ENCODE measurements at regions not wholly inside any gene's neighbourhood (a gene's known extent, or its start where the extent isn't known, plus 50 kb on each side); places are given as distances from the start of the nearest gene placed in this dataset.

GRCh38 chr6:14790976-14791375 lies 454.9 kb upstream of the JARID2 start:
- ATAC-seq: no peak

More at GRCh38 chr6:14790976-14791375, 454.9 kb upstream of the JARID2 start:
- Mint-ChIP-seq H3K4me1 (peaks cover 60% of the 10 kb centered on the region), H3K27ac (no peak overlapping the region), H3K4me3 (no peak overlapping the region), H3K9me3 (peaks cover 3% of the 10 kb centered on the region; the same call in 1 of the 2 replicates), H3K36me3 (no peaks in the 10 kb centered on the region), H3K27me3 (ENCODE audit: low read depth) (no peaks in the 10 kb centered on the region)
- CTCF ChIA-PET: no interaction called here
- POLR2A ChIA-PET: no interaction called here
- no peak for TF ChIP-seq ZNF532 (CRISPR knock-in tag; IDR thresholded peaks at IDR 0.05; ENCODE audit: borderline replicate concordance)
- TF ChIP-seq ATF1 (CRISPR knock-in tag; IDR thresholded peaks at IDR 0.05): no peak
- TF ChIP-seq ZNF396 (CRISPR knock-in tag; IDR thresholded peaks at IDR 0.05; ENCODE audit: borderline replicate concordance): no peak
- TF ChIP-seq TEAD1 (CRISPR knock-in tag; IDR thresholded peaks at IDR 0.05): no peak
- no peak for TF ChIP-seq RORB (CRISPR knock-in tag; IDR thresholded peaks at IDR 0.05)
- TF ChIP-seq ATF3 (CRISPR knock-in tag; conservative IDR thresholded peaks at IDR 0.05): no peak
- no peak for TF ChIP-seq ETV6 (CRISPR knock-in tag; IDR thresholded peaks at IDR 0.05)
- TF ChIP-seq SMAD3 (CRISPR knock-in tag; IDR thresholded peaks at IDR 0.05; ENCODE audit: borderline replicate concordance): no peak
- TF ChIP-seq ZNF425 (CRISPR knock-in tag; conservative IDR thresholded peaks at IDR 0.05): no peak
- TF ChIP-seq STAT6 (CRISPR knock-in tag; conservative IDR thresholded peaks at IDR 0.05; ENCODE audit: low read depth): no peak
- no peak for TF ChIP-seq ERG (CRISPR knock-in tag; IDR thresholded peaks at IDR 0.05)
- DNase-seq (ENCODE audit: low spot score): no peak
